NCI-H748 (cell line): ENCODE measurements at regions not wholly inside any gene's neighbourhood (a gene's known extent, or its start where the extent isn't known, plus 50 kb on each side); places are given as distances from the start of the nearest gene placed in this dataset.

Experiments used
- DNase-seq: peaks from one replicate; lab custom pipeline; 2025; ENCODE audit not compliant: unreplicated experiment; lab: John Stamatoyannopoulos, UW

- no peak for DNase-seq
Measured at GRCh38 chr1:5308249-5308648, 653.8 kb downstream of the AJAP1 start.

GRCh38 chr1:5304702-5305101, 650.3 kb downstream of the AJAP1 start:
- DNase-seq: no peak

GRCh38 chr1:5298376-5298775, 644.0 kb downstream of the AJAP1 start:
- peak; percentile 7 for DNase-seq

- DNase-seq: no peak
Measured at GRCh38 chr1:5297886-5298239, 643.5 kb downstream of the AJAP1 start.

GRCh38 chr1:5297180-5297885, 642.9 kb downstream of the AJAP1 start:
- peak; percentile 14 for DNase-seq

GRCh38 chr1:5296557-5297179, 642.3 kb downstream of the AJAP1 start:
- no peak for DNase-seq

- no peak for DNase-seq
Measured at GRCh38 chr1:5296095-5296494, 641.7 kb downstream of the AJAP1 start.

GRCh38 chr1:5291889-5292288, 637.5 kb downstream of the AJAP1 start:
- no peak for DNase-seq

- no peak for DNase-seq
Measured at GRCh38 chr1:5287178-5288150, 633.1 kb downstream of the AJAP1 start.

- no peak for DNase-seq
Measured at GRCh38 chr1:5286244-5286643, 631.8 kb downstream of the AJAP1 start.

GRCh38 chr1:5274527-5274926, 620.1 kb downstream of the AJAP1 start:
- DNase-seq: no peak

GRCh38 chr1:5273280-5274003, 619.0 kb downstream of the AJAP1 start:
- DNase-seq: peak; percentile 2

- no peak for DNase-seq
Measured at GRCh38 chr1:5272325-5272724, 617.9 kb downstream of the AJAP1 start.

GRCh38 chr1:5271264-5271663, 616.9 kb downstream of the AJAP1 start:
- DNase-seq: no peak

GRCh38 chr1:5269901-5270300, 615.5 kb downstream of the AJAP1 start:
- no peak for DNase-seq

GRCh38 chr1:5267603-5268235, 613.3 kb downstream of the AJAP1 start:
- no peak for DNase-seq

- DNase-seq: no peak
Measured at GRCh38 chr1:5265438-5266075, 611.1 kb downstream of the AJAP1 start.

- DNase-seq: no peak
Measured at GRCh38 chr1:5264476-5264875, 610.1 kb downstream of the AJAP1 start.

GRCh38 chr1:5256793-5257192, 602.4 kb downstream of the AJAP1 start:
- no peak for DNase-seq

GRCh38 chr1:5254975-5255374, 600.6 kb downstream of the AJAP1 start:
- DNase-seq: no peak
